ENCODE measurements at regions not wholly inside any gene's neighbourhood (a gene's known extent, or its start where the extent isn't known, plus 50 kb on each side); places are given as distances from the start of the nearest gene placed in this dataset.

DNA sequence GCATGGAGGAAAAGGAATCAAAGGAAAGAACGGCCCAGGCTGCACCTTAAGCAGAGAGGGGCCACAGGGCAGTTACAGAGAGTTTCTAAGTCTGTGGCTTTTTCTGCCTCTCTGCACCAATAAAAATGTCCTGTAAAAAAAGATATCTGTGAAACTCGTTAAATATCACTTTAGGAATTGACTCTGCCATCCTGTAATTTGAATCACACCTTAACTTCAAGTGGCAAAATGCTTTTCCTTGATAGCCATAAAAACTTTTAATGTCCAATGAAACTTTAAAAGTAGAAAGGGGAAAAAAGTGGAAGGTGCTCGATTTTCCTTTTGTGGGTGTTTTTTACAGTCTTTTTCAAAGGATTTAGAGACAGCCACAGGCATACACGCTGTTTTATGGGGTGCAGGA lies 255.7 kb downstream of the ARRDC4 start:
- no peak for TF ChIP-seq RFX5 (IDR thresholded peaks at IDR 0.05)
- no peak for TF ChIP-seq CTCF (IDR thresholded peaks at IDR 0.05)
- no peak for TF ChIP-seq NFE2L2 (conservative IDR thresholded peaks at IDR 0.05; ENCODE audit: low read length)
- TF ChIP-seq, protein P1, sequence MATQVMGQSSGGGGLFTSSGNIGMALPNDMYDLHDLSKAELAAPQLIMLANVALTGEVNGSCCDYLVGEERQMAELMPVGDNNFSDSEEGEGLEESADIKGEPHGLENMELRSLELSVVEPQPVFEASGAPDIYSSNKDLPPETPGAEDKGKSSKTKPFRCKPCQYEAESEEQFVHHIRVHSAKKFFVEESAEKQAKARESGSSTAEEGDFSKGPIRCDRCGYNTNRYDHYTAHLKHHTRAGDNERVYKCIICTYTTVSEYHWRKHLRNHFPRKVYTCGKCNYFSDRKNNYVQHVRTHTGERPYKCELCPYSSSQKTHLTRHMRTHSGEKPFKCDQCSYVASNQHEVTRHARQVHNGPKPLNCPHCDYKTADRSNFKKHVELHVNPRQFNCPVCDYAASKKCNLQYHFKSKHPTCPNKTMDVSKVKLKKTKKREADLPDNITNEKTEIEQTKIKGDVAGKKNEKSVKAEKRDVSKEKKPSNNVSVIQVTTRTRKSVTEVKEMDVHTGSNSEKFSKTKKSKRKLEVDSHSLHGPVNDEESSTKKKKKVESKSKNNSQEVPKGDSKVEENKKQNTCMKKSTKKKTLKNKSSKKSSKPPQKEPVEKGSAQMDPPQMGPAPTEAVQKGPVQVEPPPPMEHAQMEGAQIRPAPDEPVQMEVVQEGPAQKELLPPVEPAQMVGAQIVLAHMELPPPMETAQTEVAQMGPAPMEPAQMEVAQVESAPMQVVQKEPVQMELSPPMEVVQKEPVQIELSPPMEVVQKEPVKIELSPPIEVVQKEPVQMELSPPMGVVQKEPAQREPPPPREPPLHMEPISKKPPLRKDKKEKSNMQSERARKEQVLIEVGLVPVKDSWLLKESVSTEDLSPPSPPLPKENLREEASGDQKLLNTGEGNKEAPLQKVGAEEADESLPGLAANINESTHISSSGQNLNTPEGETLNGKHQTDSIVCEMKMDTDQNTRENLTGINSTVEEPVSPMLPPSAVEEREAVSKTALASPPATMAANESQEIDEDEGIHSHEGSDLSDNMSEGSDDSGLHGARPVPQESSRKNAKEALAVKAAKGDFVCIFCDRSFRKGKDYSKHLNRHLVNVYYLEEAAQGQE (IDR thresholded peaks at IDR 0.05) = no peak

Data from A549 (cell line).